ENCODE measurements at regions not wholly inside any gene's neighbourhood (a gene's known extent, or its start where the extent isn't known, plus 50 kb on each side); places are given as distances from the start of the nearest gene placed in this dataset.

DNA sequence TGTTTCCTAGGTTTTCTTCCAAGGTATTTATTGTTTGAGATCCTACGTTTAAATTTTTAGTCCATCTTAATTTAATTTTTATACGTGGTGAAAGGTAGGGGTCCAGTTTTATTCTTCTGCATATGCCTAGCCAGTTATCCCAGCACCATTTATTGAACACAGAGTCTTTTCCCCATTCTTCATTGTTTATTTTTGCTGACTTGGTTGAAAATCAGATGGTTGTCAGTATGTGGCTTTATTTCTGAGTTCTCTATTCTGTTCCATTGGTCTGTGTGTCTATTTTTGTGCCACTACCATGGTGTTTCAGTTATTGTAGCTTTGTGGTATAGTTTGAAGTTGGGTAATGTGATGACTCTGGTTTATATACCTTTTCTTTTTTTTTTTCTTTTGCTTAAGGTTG, 753.0 kb upstream of the GOT2 start:
- no peak overlapping the region for H3K27ac ChIP-seq
- intact Hi-C loops (cut with DNase I), result no loop called here
- H3K9me3 ChIP-seq, result no peaks in the 10 kb centered on the region
- WGBS, 2 donors, result 75 to 90% methylated on average over 2 of the region's 2 CpGs
- H3K4me3 ChIP-seq, result no peak overlapping the region
- H3K36me3 ChIP-seq, result no peaks in the 10 kb centered on the region
- H3K27me3 ChIP-seq, result no peaks in the 10 kb centered on the region
- H3K4me1 ChIP-seq, result no peaks in the 10 kb centered on the region
- no peak for DNase-seq
- no peak for TF ChIP-seq POLR2A (IDR thresholded peaks at IDR 0.05)

DNA sequence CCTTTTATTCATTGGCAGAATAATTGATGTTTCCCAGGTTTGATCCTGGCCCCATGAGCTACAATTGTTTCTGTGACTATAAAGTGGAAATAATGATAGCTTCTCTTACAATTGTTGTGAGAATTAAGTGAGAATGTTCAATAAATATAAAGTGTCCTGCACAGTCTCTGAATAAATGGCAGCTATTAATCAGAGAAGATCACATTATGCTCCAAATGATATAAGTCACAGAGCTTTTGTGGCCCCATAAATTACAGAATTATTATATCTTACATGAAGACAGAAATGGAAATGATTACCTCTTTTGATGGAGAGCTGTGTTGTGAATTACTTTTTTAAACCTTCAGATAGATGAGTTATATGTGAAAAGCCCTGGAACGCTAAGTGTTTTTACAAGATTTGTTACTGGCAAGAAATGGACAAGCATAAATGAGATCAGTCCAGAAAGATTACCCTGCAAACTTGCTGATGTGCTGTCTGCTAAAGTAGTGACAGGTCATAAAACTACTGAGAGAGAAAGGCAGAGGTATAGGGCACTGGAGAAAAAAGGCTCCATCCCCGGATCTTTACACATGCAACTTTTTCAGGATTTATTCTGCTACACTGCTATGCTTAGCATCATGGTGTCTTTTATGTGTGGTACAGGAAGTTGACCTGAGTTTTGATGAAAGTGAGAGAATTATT, 750.9 kb upstream of the GOT2 start:
- 55 to 63% methylated on average over 2 of the region's 2 CpGs for WGBS, 2 donors
- H3K4me3 ChIP-seq, result no peak overlapping the region
- H3K27ac ChIP-seq, result no peak overlapping the region
- no peaks in the 10 kb centered on the region for H3K36me3 ChIP-seq
- H3K27me3 ChIP-seq, result no peaks in the 10 kb centered on the region
- no peaks in the 10 kb centered on the region for H3K4me1 ChIP-seq
- no peak for DNase-seq
- H3K9me3 ChIP-seq, result no peaks in the 10 kb centered on the region
- TF ChIP-seq POLR2AphosphoS5 (IDR thresholded peaks at IDR 0.05) (no peak), POLR2A (IDR thresholded peaks at IDR 0.05) (no peak), EP300 (IDR thresholded peaks at IDR 0.05) (no peak)
- TF ChIP-seq, protein P1, sequence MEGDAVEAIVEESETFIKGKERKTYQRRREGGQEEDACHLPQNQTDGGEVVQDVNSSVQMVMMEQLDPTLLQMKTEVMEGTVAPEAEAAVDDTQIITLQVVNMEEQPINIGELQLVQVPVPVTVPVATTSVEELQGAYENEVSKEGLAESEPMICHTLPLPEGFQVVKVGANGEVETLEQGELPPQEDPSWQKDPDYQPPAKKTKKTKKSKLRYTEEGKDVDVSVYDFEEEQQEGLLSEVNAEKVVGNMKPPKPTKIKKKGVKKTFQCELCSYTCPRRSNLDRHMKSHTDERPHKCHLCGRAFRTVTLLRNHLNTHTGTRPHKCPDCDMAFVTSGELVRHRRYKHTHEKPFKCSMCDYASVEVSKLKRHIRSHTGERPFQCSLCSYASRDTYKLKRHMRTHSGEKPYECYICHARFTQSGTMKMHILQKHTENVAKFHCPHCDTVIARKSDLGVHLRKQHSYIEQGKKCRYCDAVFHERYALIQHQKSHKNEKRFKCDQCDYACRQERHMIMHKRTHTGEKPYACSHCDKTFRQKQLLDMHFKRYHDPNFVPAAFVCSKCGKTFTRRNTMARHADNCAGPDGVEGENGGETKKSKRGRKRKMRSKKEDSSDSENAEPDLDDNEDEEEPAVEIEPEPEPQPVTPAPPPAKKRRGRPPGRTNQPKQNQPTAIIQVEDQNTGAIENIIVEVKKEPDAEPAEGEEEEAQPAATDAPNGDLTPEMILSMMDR (IDR thresholded peaks at IDR 0.05), result no peak
- intact Hi-C loops (cut with DNase I), result no loop called here

DNA sequence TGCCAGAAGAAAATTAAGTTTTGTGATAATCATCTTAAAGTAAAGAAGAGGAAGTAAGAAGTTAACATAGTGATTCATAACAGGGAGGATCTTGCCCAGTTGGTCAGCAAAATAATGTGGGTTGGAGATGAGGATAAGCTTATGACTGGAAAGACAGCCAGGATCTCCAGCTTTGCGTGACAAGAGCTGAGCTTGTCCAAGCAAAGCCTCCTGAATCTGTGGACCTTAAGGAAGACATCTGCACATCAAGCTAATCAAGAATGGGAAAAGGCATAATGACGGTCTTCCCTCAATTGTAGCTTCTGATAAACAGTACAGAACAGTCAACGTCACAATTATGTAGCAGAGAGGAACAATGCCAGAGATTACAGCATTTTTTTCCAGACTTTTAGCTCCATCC, 744.7 kb upstream of the GOT2 start:
- H3K4me3 ChIP-seq, result no peak overlapping the region
- H3K9me3 ChIP-seq, result no peaks in the 10 kb centered on the region
- no peaks in the 10 kb centered on the region for H3K27me3 ChIP-seq
- 82 to 87% methylated on average over 3 of the region's 3 CpGs for WGBS, 2 donors
- no peak for DNase-seq
- no peaks in the 10 kb centered on the region for H3K4me1 ChIP-seq
- TF ChIP-seq POLR2AphosphoS5 (IDR thresholded peaks at IDR 0.05), result no peak
- no peak for TF ChIP-seq EP300 (IDR thresholded peaks at IDR 0.05)
- TF ChIP-seq POLR2A (IDR thresholded peaks at IDR 0.05), result no peak
- TF ChIP-seq, protein P1 (IDR thresholded peaks at IDR 0.05), result no peak
- H3K27ac ChIP-seq, result no peak overlapping the region
- intact Hi-C loops (cut with DNase I), result no loop called here
- no peaks in the 10 kb centered on the region for H3K36me3 ChIP-seq

DNA sequence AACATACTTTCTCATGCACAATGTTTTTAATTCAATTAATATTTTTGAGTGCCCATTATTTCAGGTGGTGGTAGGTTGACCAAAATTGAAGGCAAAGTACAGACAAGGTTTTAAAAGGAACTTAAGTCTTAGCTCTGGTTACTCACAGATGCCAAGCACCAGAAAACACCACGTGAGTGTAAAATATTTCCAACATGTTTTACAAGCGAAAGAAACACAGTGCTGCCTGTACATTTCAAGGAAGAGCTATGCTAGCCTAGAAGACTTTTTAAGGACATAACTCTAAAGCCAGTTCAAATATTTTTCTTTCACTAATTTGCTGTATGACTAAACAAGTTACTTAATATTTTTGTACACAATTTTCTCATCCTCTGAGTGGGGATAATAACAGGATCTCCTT, 736.4 kb upstream of the GOT2 start:
- no peaks in the 10 kb centered on the region for H3K9me3 ChIP-seq
- intact Hi-C loops (cut with DNase I), result no loop called here
- H3K4me3 ChIP-seq, result no peak overlapping the region
- H3K27ac ChIP-seq, result peak overlapping the region in 1 of 4 donors; percentile 45
- DNase-seq, result no peak
- TF ChIP-seq EP300 (IDR thresholded peaks at IDR 0.05) (no peak), POLR2AphosphoS5 (IDR thresholded peaks at IDR 0.05) (no peak), POLR2A (IDR thresholded peaks at IDR 0.05) (no peak)
- TF ChIP-seq, protein P1 (IDR thresholded peaks at IDR 0.05), result no peak
- H3K4me1 ChIP-seq, result peaks cover 0 to 12% (median 0%) of the 10 kb centered on the region in 4 donors
- H3K27me3 ChIP-seq, result no peaks in the 10 kb centered on the region
- no peaks in the 10 kb centered on the region for H3K36me3 ChIP-seq
- 50 to 75% methylated on average over 2 of the region's 2 CpGs for WGBS, 2 donors

DNA sequence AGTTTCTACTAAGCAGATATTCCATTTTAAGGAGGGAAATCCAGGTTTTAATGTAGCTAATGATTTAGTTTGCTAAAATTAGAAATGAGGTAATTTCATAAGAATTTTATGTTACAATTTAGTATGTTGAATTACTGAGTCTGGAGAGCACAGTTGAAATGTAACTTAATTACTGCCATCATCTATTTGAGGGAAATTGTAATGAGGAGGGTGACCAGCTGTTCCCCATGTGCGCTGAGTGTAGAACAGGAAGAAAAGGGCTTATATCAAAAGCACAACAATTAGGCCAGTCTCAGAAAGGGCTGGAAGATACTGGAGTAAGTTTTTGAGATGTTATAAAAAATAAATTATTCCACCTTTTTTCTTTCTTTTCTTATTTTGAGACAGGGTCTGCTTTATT, 735.1 kb upstream of the GOT2 start:
- H3K27me3 ChIP-seq, result no peaks in the 10 kb centered on the region
- DNase-seq, result no peak
- WGBS, 2 donors, result 89 to 90% methylated on average over 1 of the region's 1 CpG
- intact Hi-C loops (cut with DNase I), result no loop called here
- no peak overlapping the region for H3K27ac ChIP-seq
- TF ChIP-seq, protein P1 (IDR thresholded peaks at IDR 0.05), result no peak
- no peak for TF ChIP-seq POLR2AphosphoS5 (IDR thresholded peaks at IDR 0.05)
- TF ChIP-seq EP300 (IDR thresholded peaks at IDR 0.05), result no peak
- no peak for TF ChIP-seq POLR2A (IDR thresholded peaks at IDR 0.05)
- H3K36me3 ChIP-seq, result no peaks in the 10 kb centered on the region
- peaks cover 0 to 12% (median 0%) of the 10 kb centered on the region in 4 donors for H3K4me1 ChIP-seq
- H3K4me3 ChIP-seq, result no peak overlapping the region
- peaks cover 0 to 2% (median 0%) of the 10 kb centered on the region in 4 donors for H3K9me3 ChIP-seq
